HG03378 (cell line): ENCODE measurements at regions not wholly inside any gene's neighbourhood (a gene's known extent, or its start where the extent isn't known, plus 50 kb on each side); places are given as distances from the start of the nearest gene placed in this dataset.

Source experiments
- ATAC-seq: cut with Tn5 transposase; IDR thresholded peaks from one replicate; pipeline ENCODE4 v1.9.1; 2021; ENCODE audit warnings: mild to moderate bottlenecking, moderate library complexity; ENCODE audit not compliant: unreplicated experiment

DNA sequence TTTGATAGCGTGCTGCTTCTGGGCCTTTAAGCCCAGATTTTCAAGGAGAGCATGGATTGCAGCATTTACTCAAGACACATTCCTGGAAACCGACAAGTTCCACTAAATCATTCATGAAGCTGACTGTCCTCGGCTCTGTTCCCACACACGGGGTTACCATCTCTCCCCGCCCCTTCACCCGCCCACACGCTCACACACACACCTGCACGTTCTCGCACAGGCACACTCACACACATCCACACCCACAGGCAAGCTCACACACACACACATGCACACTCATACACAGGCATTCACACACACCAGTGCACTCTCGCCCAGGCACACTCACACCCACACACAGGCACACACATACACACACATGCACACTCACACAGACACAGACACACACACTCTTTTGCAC, 150.0 kb upstream of the AGAP1 start:
- no peak for ATAC-seq

DNA sequence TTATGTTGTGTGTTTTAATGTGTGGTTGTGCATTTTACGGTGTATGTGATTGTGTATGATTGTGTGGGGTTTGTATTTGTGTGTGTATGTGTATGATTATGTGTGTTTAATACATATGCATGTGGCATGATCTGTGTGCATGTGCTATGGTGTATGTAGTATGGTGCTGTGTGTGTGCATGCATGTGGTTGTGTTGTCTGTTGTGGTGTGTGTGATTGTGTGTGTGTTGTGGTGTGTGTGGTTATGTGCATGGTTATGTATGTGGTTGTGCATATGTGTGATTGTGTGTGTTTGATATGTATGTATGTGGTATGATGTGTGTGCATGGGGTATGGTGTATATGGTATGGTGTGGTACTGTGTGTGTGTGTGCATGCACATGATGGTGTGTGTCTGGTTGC, 148.1 kb upstream of the AGAP1 start:
- ATAC-seq = no peak

DNA sequence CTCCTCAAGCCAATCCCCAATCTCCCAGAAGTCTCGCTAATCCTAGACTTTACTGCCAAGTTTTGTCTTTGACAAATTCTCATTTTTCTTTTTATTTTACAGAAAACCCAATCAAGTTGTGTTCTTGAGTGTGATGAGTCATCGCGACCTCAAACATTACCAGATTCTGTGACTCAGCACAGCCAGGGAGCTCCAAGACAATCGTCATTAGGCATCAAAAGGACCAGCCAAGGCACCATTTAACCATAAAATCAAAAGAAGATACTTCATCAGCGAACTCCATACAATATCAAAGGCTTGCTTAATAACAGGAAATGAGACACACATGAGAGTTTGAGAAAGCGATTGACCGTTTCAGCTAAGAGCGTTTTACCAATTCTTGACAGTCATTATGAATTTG, 146.2 kb upstream of the AGAP1 start:
- no peak for ATAC-seq

DNA sequence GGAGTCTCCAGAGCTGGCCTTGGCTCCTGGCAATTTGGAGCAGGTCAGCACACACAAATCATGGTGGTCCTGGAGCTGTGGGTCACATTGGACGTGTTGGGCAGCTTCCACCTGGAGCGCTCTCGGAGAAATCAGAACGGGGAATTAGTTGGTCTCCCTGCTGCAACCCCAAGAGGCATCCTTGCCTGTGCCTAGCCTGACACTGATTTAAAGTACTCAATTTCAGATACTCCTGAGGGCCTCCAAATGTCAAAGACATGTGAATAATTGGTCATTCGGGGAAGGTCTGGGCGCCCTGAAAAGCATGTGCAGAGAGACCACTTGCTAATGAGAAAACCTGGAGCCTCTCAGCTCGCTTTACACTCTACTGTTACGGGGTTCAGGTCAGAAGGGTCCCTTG, 145.5 kb upstream of the AGAP1 start:
- ATAC-seq = no peak

DNA sequence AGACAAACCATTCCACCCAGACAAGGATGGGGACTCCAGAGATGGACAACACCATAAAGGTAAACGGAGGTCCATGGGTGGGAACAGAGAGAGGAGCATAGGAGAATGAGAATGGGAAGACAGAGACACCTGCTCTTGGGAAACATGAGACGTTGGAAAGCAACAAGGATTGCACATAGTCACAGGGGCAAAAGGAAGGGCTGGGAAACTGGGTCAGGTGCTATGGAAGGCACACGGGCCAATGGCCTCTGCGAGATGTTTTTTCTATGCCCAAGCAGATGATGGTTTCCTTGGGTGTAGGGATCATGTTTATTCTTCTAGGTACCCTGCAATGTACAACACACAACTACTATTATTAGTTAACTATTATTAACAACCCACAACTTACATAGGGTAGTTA, 143.6 kb upstream of the AGAP1 start:
- ATAC-seq = no peak

DNA sequence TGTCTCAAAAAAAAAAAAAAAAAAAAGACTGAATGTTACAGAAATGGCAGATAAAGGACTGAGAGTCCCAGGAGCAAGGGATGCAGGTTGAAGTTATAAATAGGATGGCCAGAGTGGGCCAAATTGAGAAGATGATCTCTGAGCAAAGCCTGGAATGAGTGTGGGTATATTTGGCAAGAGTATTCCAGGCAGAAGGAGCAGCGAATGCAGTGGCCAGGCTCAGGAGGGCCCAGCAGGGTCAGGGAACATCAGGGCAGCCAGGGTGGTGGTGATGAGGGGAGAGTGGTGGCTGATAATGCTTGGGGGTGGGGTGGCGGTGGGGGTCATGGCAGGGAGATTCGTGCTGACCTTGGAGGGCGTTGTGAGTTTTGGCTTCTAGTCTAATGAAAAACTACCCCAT, 141.3 kb upstream of the AGAP1 start:
- ATAC-seq = no peak

DNA sequence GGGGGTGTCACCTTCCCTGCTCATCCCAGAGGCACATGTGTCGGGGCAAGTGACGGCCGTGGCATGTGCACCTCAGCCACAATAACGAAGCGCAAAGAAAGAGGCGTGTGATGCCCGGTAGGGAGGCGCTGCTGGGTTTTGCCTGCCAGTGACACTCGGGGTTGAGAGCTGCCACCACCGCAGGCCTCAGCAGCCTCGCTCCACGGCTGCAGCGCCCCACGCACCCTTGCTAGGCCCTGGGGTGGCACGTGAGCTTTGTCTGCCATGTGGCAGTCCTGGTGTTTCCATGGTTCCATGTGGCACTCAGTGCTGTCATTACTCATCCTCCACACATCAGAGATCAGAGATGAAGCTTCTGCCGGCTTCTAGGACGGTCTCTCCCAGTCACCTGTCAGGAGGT, 136.0 kb upstream of the AGAP1 start:
- no peak for ATAC-seq

DNA sequence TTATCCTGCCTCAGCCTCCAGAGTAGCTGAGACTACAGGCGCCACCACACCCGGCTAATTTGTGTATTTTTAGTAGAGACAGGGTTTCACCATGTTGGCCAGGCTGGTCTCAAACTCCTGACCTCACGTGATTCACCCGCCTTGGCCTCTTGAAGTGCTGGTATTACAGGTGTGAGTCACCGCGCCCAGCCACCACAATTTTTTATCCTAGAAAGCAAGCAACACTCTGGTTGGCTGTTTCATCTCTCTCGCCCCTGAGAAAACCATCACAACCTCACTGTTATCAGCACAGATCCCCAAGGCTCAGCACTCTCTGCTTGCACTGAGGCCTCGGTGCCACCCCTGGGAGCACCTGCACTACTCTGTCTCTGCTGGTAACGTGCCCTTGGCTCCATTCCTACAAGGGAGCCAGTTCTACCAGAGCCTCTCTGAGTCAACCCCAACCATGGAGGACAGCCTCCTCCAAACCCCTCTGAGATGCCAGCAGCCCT, 134.8 kb upstream of the AGAP1 start:
- no peak for ATAC-seq

DNA sequence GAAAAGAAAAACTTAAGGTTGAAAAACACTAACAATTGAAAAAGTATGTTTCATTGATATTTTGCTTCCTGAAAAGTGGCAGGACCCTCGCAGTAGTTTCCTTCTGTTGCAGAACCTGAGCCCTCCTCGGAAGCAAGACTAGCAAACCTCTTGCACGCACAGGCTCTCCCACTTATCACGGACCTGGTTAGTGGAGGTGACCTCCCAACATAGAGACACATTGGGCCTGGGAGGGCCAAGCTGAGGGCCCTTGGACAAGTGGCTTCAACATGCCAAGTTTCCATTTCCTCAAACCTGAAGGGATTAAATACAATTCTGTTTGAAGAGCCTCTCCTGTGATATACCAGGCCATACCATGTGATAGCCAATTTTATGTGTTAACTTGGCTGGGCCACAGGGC, 133.4 kb upstream of the AGAP1 start:
- no peak for ATAC-seq

DNA sequence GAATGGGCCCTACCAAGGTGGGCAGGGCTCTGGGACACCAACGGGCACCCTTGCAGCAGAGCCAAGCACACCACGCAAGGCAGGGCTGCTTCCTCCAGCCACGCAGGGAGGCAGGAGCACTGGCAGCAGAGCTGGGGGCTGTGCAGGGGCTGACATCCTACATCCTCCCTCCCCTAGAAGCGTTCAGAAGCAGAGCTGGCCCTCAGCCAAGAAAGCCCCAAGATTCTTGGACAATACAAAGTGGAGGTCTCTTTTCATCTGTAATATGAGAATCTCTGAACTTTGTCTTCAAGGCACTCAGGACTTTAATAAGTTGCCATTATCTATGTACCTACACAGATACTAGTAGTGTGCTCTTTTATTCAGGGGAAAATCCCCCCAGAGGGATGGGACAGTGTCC, 128.1 kb upstream of the AGAP1 start:
- no peak for ATAC-seq

DNA sequence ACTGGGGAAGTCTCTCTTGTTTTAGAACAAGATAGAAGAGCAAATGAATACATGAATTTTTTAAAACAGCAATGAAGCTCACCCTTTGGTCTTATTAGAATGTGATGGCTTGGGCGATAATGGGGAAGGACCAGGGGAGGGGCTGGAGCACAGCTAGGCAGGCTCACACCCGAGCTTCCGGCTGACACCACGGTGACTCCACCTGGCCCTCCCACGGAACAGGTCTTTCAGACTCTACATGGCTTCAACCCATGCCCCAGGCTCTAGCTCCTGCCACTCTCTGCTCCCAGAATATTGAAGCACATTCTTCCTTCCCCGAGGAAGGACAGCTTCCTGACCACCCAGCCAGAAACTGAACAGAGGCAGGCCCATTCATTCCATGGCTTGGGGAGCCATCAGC, 127.5 kb upstream of the AGAP1 start:
- no peak for ATAC-seq

DNA sequence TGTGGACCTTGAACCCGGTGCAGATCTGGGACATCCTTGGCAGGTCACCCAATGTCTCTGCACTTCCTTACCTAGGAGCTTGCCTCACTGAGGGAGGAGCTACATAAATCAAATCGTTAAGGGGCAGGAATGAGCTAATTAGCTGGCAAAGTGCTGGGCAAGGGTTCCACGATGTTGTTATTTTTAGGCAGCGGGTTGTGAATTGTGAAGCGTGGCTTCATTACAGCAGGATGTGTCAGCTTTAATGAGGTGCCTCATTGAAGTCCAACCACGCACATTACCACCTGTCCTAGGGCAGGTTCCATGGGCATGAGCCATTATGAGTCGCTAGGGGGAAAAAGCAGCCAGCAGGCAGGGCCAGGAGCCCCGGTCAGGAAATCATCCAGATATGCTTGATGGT, 127.0 kb upstream of the AGAP1 start:
- no peak for ATAC-seq

DNA sequence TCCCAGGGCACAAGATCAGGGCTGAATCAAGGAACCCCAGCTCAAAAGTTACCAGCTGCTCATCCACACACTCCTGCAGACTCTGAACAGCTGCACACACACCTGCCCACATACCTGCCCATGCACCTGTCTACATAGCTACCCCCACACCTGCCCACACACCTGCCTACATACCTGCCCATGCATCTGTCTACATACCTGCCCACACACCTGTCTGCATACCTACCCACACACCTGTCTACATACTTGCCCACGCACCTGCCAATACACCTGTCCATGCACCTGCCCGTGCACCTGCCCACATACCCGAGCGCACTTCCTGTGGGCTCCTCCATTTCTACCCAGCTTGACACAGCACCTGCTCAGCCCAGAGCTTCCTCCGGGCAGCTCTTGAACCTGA, 122.8 kb upstream of the AGAP1 start:
- no peak for ATAC-seq

DNA sequence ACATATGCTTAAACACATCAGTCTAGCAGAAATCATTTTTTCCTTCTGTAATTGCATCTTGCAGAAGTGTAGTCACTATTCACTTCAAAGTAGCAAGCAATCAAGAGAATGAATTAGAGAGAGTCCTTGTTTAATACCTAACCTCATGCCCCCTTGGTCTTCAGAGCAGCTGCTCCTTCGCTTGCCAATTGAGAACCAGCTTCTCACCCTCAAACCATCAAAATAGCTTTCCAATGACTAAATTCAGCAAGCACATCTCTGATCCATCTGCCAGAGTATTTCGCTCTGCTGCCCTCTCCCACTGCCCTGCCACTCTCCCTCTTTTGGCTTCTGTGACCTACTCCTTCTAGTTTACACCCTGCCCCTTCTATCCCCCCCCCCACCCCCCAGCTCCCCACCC, 120.7 kb upstream of the AGAP1 start:
- ATAC-seq = no peak

DNA sequence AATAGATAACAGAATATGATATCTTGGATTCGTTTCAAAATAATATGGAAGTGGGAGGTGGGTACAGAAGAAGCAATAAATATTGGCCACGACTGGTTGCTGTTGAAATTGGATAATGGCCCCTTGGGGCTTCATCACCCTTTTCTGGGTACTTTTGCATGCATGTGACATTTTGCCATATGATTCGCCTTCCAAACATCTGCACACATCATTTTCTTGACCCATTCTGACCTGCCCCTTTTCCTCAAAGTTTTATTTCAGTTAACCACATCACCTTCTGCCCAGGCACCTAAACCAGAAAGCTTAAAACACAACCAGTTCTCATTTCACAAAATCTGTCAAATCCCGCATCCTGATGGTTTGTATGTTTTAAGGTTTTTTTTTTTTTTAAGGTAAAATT, 116.7 kb upstream of the AGAP1 start:
- no peak for ATAC-seq

DNA sequence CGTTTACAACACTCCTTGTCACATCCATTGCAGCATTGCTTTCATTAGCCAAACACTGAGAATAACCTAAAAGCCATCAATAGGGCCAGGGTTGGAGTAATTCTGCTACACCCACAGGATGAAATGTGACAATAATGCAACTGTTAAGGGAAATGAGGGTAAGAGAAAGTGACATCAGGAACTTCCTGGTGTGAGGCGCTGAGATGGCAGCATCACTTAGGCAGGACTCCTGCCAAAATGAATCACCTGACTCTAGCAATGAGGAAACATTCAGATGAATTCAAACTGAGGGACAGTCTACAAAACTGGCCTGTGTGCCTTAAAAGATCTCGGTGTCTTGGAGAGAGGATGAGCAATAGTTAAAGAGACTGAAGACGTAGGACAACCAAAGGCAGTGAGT, 115.6 kb upstream of the AGAP1 start:
- no peak for ATAC-seq

DNA sequence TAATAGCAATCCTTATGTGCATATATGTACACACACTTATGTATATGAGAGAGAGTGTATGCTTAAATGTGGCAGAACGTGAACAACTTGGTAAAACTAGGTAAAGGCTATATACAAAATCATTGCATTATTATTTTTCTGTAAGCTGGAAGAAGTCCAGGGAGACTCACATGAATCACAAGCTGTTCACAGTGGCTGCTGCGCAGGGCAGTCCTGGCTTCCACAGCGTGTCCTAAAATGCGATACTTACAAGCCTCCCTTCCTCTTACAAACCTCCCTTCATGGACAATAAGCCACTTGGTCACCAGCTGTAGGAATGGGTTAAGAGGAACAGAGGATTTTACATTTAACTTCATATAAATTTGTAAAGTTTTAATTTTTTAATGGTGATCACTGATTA, 114.9 kb upstream of the AGAP1 start:
- no peak for ATAC-seq

DNA sequence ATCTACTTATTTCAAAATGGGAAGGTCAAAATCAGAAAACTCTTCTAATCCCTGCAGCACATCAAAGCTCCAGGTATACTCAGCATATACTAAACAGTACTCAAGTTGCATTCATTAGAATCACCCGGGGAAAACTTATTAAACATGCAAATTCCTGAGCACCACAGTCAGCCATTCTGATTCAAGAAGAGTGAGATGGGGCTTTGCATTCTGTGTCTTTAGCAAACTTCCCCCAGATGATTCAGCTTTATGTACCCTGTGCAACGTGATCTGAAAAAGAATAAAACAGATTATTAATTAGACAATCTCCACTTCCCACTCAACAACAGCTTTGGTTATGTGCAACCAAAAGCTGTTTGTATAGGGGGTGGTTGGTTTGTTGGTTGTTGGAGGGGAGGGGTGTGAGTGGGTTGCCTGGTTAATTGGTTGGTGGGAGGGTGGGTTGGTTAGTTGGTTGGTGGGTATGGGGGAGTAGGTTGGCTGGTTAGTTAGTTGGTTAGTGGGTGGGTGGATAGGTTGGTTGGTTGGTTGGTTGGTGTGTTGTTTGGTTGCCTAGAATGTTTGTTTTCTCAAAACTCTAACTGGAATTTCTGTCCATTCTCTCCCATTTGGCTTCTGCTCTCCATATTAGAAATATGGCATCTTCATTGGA, 112.5 kb upstream of the AGAP1 start:
- no peak for ATAC-seq

DNA sequence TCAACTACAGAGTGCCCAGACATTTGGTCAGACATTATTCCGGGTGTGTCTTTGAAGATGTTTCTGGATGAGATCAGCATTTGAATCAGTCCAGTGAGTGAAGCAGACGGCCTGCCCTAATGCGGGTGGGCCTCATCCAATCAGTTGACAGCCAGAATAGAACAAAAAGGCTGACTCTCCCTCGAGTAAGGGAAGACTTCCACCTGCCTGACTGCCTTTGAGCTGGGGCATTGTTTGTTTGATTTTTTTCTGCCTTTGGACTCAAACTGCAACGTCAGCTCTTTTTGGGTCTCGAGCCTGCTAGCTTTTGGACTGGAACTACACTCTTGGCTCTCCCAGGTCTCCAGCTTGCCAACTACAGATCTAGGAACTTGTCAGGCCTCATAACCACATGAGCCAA, 111.7 kb upstream of the AGAP1 start:
- ATAC-seq = no peak

DNA sequence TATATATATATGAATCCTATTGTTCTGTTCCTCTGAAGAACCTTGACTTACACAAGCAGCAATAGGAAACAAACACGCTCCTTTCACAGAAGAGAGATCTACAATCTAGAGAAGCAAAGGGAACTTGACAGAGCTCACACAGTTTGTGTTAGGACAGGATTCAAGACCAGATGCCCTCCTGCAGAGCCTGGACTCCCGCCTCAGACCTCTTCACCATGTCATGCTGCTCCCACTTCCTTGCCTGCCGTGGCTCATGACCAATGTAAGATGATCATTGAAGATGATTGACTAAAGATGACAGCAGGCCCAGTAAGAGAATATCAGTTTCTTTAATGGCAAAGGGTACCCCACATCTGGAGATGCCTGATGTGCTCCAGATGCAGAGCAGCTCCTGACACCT, 111.2 kb upstream of the AGAP1 start:
- ATAC-seq = no peak

DNA sequence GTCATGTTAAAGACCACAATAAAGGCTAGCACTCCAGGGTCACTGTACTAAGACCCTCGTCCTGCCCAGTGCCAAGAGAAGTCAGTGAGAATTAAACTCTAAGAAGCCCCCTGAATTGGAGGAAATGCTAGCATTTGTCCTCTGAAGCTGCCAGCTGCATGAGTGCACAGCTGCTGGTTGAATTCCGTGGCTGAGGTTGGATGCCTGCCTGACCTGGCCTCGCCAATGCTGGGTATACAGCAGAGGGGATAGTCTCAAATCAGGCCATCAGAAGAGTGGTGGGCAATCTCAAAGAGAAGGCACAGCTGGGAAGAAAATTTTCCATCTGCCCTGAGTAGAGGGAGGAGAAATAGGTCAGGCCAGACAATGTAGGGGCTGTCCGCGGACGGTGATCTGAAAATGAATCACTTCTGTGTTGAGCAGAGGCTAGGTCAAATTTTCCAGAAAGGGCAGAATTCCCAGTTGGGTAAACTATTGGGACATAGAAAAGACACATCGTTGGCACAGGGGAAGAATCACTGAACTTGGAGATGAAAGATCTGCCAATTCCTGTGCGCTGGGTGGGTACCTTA, 110.5 kb upstream of the AGAP1 start:
- no peak for ATAC-seq

DNA sequence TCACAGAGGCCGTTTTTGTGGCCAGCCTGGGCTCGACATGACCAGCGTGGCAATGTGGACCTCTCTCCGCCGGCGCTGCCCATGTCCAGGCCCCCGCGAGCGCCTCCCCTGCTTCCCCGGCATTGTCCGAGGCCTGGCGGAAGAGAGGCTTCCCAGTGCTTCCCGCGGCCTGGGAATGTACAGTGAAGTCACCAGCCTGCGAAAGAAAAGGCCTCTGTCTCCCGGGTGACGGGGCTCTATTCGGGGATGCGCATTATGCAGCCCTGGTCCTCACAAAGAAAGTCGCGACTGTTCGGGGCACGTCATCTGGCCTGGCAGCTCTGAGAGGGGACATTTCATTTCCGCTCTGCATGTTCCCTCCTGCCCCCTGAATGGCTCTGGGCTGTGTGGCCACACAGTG, 109.2 kb upstream of the AGAP1 start:
- no peak for ATAC-seq

DNA sequence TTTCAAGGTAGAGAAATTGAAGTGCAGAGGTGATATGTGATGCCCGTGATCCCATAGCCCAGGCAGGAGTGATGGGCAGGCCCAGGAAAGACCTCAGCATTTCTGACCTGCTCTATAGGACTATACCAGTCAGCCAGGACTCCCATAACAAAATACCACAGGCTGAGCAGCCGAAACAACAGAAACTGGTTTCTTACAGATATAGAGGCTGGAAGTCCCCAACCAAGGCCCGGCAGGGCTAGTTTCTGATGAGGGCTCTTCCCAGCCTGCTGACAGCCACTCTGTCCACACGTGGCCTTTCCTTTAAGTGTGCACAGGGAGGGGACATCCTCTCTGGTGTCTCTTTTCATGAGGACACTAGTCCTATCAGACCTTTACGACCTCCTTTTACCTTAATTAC, 104.2 kb upstream of the AGAP1 start:
- ATAC-seq = no peak
